H9 (cell line): ENCODE measurements at regions not wholly inside any gene's neighbourhood (a gene's known extent, or its start where the extent isn't known, plus 50 kb on each side); places are given as distances from the start of the nearest gene placed in this dataset.

Experiments
- DNase-seq: peaks from one replicate; pipeline ENCODE4 v3.0.0-alpha.2; 2017
- H2AFZ ChIP-seq: one replicate; pipeline ENCODE4 v1.6.1; 2013; ENCODE audit warnings: mild to moderate bottlenecking, low read length, control low read depth, moderate library complexity
- H2AK5ac ChIP-seq: 2 replicates; pipeline ENCODE4 v1.6.1; 2013; ENCODE audit warnings: low read length, control low read depth, mixed read lengths; ENCODE audit not compliant: insufficient read length
- H2BK120ac ChIP-seq: one replicate; pipeline ENCODE4 v1.6.1; 2013; ENCODE audit warnings: low read depth, mild to moderate bottlenecking, low read length, control low read depth, inconsistent platforms; ENCODE audit not compliant: poor library complexity, severe bottlenecking
- H2BK12ac ChIP-seq: 2 replicates; pipeline ENCODE4 v1.6.1; 2013; ENCODE audit warnings: low read length, control low read depth, mixed read lengths, low read depth; ENCODE audit not compliant: insufficient read length
- H2BK15ac ChIP-seq: 2 replicates; pipeline ENCODE4 v1.6.1; 2013; ENCODE audit warnings: low read depth, low read length, control low read depth
- H2BK20ac ChIP-seq: one replicate; pipeline ENCODE4 v1.6.1; 2013; ENCODE audit warnings: low read depth, mild to moderate bottlenecking, low read length, control low read depth, inconsistent platforms; ENCODE audit not compliant: poor library complexity, severe bottlenecking
- H2BK5ac ChIP-seq: 2 replicates; pipeline ENCODE4 v1.6.1; 2013; ENCODE audit warnings: low read length, control low read depth, mixed read lengths; ENCODE audit not compliant: insufficient read length
- H3K14ac ChIP-seq: 2 replicates; pipeline ENCODE4 v1.6.1; 2013; ENCODE audit warnings: low read length, control low read depth; ENCODE audit not compliant: insufficient read depth
- H3K18ac ChIP-seq: 2 replicates; pipeline ENCODE4 v1.6.1; 2013; ENCODE audit warnings: low read depth, mild to moderate bottlenecking, mixed read lengths, low read length, control low read depth; ENCODE audit not compliant: insufficient read length
- H3K23ac ChIP-seq: 2 replicates; pipeline ENCODE4 v1.6.1; 2013; ENCODE audit warnings: low read length, control low read depth, mixed read lengths, low read depth; ENCODE audit not compliant: insufficient read length
- H3K23me2 ChIP-seq: 2 replicates; pipeline ENCODE4 v1.6.1; 2013; ENCODE audit warnings: low read depth, mild to moderate bottlenecking, mixed read lengths, low read length, control low read depth; ENCODE audit not compliant: insufficient read length, poor library complexity, severe bottlenecking
- H3K27ac ChIP-seq: 2 replicates; pipeline ENCODE4 v1.5.1; 2013; ENCODE audit warnings: low read length, control low read depth, mixed read lengths, low read depth; ENCODE audit not compliant: insufficient read length
- H3K27me3 ChIP-seq: 2 replicates; pipeline ENCODE4 v1.6.1; 2013; ENCODE audit warnings: low read length, control low read depth, inconsistent platforms; ENCODE audit not compliant: insufficient read depth
- H3K4ac ChIP-seq: 2 replicates; pipeline ENCODE4 v1.6.1; 2013; ENCODE audit warnings: low read depth, mild to moderate bottlenecking, control low read depth, inconsistent platforms, low read length, moderate library complexity
- H3K4me1 ChIP-seq: 2 replicates; pipeline ENCODE4 v1.6.1; 2013; ENCODE audit warnings: low read length, control low read depth, inconsistent platforms; ENCODE audit not compliant: insufficient read depth
- H3K4me2 ChIP-seq: 2 replicates; pipeline ENCODE4 v1.6.1; 2013; ENCODE audit warnings: low read length, control low read depth, mixed read lengths; ENCODE audit not compliant: insufficient read length, insufficient read depth
- H3K56ac ChIP-seq: 2 replicates; pipeline ENCODE4 v1.6.1; 2013; ENCODE audit warnings: low read depth, mild to moderate bottlenecking, mixed read lengths, low read length, control low read depth; ENCODE audit not compliant: insufficient read length
- H3K79me1 ChIP-seq: 2 replicates; pipeline ENCODE4 v1.6.1; 2013; ENCODE audit warnings: low read depth, mild to moderate bottlenecking, moderate library complexity, low read length, control low read depth, inconsistent platforms; ENCODE audit not compliant: insufficient read depth, poor library complexity, severe bottlenecking
- H3K79me2 ChIP-seq: 2 replicates; pipeline ENCODE4 v1.6.1; 2013; ENCODE audit warnings: low read length, control low read depth, inconsistent platforms; ENCODE audit not compliant: insufficient read depth
- H3K9ac ChIP-seq: 2 replicates; pipeline ENCODE4 v1.6.1; 2013; ENCODE audit warnings: low read length, control low read depth, mixed read lengths; ENCODE audit not compliant: insufficient read length; ENCODE audit errors: extremely low read depth
- H3K9me3 ChIP-seq: one replicate; pipeline ENCODE4 v1.6.1; 2013; ENCODE audit warnings: low read depth, low read length, inconsistent platforms; ENCODE audit not compliant: control insufficient read depth
- H3T11ph ChIP-seq: one replicate; pipeline ENCODE4 v1.6.1; 2013; ENCODE audit warnings: mild to moderate bottlenecking, low read length, control low read depth, inconsistent platforms
- H4K20me1 ChIP-seq: one replicate; pipeline ENCODE4 v1.6.1; 2013; ENCODE audit not compliant: control insufficient read depth, insufficient read length, insufficient read depth
- H4K5ac ChIP-seq: 2 replicates; pipeline ENCODE4 v1.6.1; 2013; ENCODE audit warnings: low read depth, mild to moderate bottlenecking, mixed read lengths, low read length, control low read depth; ENCODE audit not compliant: insufficient read length
- H4K8ac ChIP-seq: replicated peaks from 2 replicates; pipeline ENCODE4 v1.6.1; 2013; ENCODE audit warnings: low read length, control low read depth, mixed read lengths, low read depth; ENCODE audit not compliant: insufficient read length
- H4K91ac ChIP-seq: 2 replicates; pipeline ENCODE4 v1.6.1; 2013; ENCODE audit warnings: low read depth, mild to moderate bottlenecking, moderate library complexity, mixed read lengths, low read length, control low read depth; ENCODE audit not compliant: insufficient read length
- H3K27ac Mint-ChIP-seq, 3 experiments: 2 replicates in 2 of 3; 3 replicates in 1 of 3; pipeline ENCODE4 v1.8.0; 2020 to 2021; ENCODE audit warnings: mixed read lengths in 3 of 3, mild to moderate bottlenecking in 1 of 3, moderate library complexity in 1 of 3
- H3K27me3 Mint-ChIP-seq: 2 replicates; pipeline ENCODE4 v1.8.0; 2021; ENCODE audit warnings: low read depth, mild to moderate bottlenecking, moderate library complexity, mixed read lengths
- H3K36me3 Mint-ChIP-seq, 3 experiments: 2 replicates in 2 of 3; 3 replicates in 1 of 3; pipeline ENCODE4 v1.8.0; 2020 to 2021; ENCODE audit warnings: low read depth in 3 of 3, mixed read lengths in 3 of 3; ENCODE audit not compliant: insufficient read depth in 1 of 3
- H3K4me1 Mint-ChIP-seq, 2 experiments: 2 replicates each; pipeline ENCODE4 v1.8.0; 2020; ENCODE audit warnings: mixed read lengths in 2 of 2
- H3K4me3 Mint-ChIP-seq, 2 experiments: 2 replicates in 1 of 2; 3 replicates in 1 of 2; pipeline ENCODE4 v1.8.0; 2020 to 2021; ENCODE audit warnings: mild to moderate bottlenecking in 2 of 2, mixed read lengths in 2 of 2, moderate library complexity in 1 of 2
- H3K9me3 Mint-ChIP-seq, 2 experiments: 2 replicates in 1 of 2; 3 replicates in 1 of 2; pipeline ENCODE4 v1.8.0; 2020; ENCODE audit warnings: mild to moderate bottlenecking in 2 of 2, mixed read lengths in 2 of 2, moderate library complexity in 1 of 2
- CTCF ChIP-seq: fragments of 200-600 bp; sonication (generic); conservative IDR thresholded peaks from 3 replicates; pipeline ENCODE4 v1.8.0; 2021; ENCODE audit warnings: antibody characterized with exemption, mild to moderate bottlenecking
- WGBS: extraction: QIAGEN DNeasy Blood & Tissue Kit; methylation state at CpG from one replicate; pipeline ENCODE4 v1.1.7; 2013; ENCODE audit warnings: missing lambda C conversion rate, low lambda C conversion rate, mixed read lengths; ENCODE audit not compliant: insufficient read length; ENCODE audit errors: extremely low coverage; 5-methylcytosine and 5-hydroxymethylcytosine counted together

- H4K8ac ChIP-seq, result no peak overlapping the region
- no peak overlapping the region for H3K27ac Mint-ChIP-seq
These were observed 478.2 kb upstream of the EEF2KMT start for GRCh38 chr16:5575646-5576245.

More at GRCh38 chr16:5575646-5576245, 478.2 kb upstream of the EEF2KMT start:
- no peak overlapping the region for H3K4ac ChIP-seq
- WGBS, result no CpG with 5 or more reads among the region's 3 CpGs
- no peak overlapping the region for H2AFZ ChIP-seq
- no peak overlapping the region for H2BK12ac ChIP-seq
- H3K79me2 ChIP-seq, result no peaks in the 10 kb centered on the region
- H3K9ac ChIP-seq, result no peak overlapping the region
- no peak overlapping the region for H2AK5ac ChIP-seq
- H3K27ac ChIP-seq, result no peak overlapping the region
- H3K23me2 ChIP-seq, result no peaks in the 10 kb centered on the region
- no peaks in the 10 kb centered on the region for H3K4me1 ChIP-seq
- no peak overlapping the region for H2BK120ac ChIP-seq
- H3K79me1 ChIP-seq, result no peaks in the 10 kb centered on the region
- H3T11ph ChIP-seq, result no peak overlapping the region
- H3K14ac ChIP-seq, result no peak overlapping the region
- no peak overlapping the region for H3K56ac ChIP-seq
- no peak overlapping the region for H3K4me2 ChIP-seq
- H3K18ac ChIP-seq, result no peak overlapping the region
- H3K9me3 ChIP-seq, result no peaks in the 10 kb centered on the region
- no peak for TF ChIP-seq CTCF
- Mint-ChIP-seq H3K36me3 (peaks cover 0 to 3% (median 0%) of the 10 kb centered on the region in 3 experiments; a peak in 3 of 7 replicates), H3K27me3 (no peaks in the 10 kb centered on the region; the same call in none of the 2 replicates), H3K9me3 (peaks cover 0 to 2% of the 10 kb centered on the region in 2 experiments; a peak in 2 of 5 replicates), H3K4me3 (no peak overlapping the region), H3K4me1 (peaks cover 8 to 12% of the 10 kb centered on the region in 2 experiments)
- no peaks in the 10 kb centered on the region for H3K27me3 ChIP-seq
- DNase-seq, result no peak
- H4K91ac ChIP-seq, result no peak overlapping the region
- no peaks in the 10 kb centered on the region for H4K20me1 ChIP-seq
- H2BK20ac ChIP-seq, result no peak overlapping the region
- H3K23ac ChIP-seq, result no peak overlapping the region
- no peak overlapping the region for H2BK15ac ChIP-seq
- no peak overlapping the region for H4K5ac ChIP-seq
- no peak overlapping the region for H2BK5ac ChIP-seq
